Body of pancreas (tissue), 4 donors: ENCODE measurements at regions not wholly inside any gene's neighbourhood (a gene's known extent, or its start where the extent isn't known, plus 50 kb on each side); places are given as distances from the start of the nearest gene placed in this dataset.

Source experiments
- POLR2A ChIP-seq, 3 donors: fragments of 450-650 bp; IDR thresholded peaks; one replicate each; pipeline ENCODE4 v1.6.1; 2016; ENCODE audit warnings: antibody characterized with exemption in 3 of 3, mild to moderate bottlenecking in 2 of 3
- TF ChIP-seq, protein P1 (sequence below), 7 experiments: fragments of 450-650 bp in 4 of 7; fragments of 200-600 bp in 3 of 7; sonication (generic) in 3 of 7; IDR thresholded peaks; one replicate each; pipeline ENCODE4 v1.5.1; 2016 to 2019; ENCODE audit warnings: antibody characterized with exemption in 7 of 7

DNA sequence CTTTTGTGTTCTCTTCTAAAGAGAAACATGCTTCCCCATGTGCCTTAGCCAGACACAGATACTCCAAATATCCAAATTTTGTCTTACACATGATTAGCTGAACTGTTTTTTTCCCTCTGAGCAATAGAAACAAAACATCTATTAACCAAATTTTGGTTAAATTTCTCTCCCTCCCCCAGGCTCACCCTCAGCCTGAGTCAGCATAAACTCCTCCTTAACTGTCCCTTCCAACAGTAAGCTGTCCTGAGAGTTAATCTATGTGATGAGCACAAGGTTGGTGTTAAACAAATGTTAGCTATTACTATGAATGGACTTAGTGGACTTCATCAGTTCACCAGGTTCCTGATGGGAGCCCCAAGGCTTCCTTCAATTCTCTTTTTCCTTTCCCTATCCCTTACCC, 108.5 kb downstream of the RSL24D1 start:
- TF ChIP-seq POLR2A (IDR thresholded peaks at IDR 0.05) = no peak
- TF ChIP-seq, protein P1, sequence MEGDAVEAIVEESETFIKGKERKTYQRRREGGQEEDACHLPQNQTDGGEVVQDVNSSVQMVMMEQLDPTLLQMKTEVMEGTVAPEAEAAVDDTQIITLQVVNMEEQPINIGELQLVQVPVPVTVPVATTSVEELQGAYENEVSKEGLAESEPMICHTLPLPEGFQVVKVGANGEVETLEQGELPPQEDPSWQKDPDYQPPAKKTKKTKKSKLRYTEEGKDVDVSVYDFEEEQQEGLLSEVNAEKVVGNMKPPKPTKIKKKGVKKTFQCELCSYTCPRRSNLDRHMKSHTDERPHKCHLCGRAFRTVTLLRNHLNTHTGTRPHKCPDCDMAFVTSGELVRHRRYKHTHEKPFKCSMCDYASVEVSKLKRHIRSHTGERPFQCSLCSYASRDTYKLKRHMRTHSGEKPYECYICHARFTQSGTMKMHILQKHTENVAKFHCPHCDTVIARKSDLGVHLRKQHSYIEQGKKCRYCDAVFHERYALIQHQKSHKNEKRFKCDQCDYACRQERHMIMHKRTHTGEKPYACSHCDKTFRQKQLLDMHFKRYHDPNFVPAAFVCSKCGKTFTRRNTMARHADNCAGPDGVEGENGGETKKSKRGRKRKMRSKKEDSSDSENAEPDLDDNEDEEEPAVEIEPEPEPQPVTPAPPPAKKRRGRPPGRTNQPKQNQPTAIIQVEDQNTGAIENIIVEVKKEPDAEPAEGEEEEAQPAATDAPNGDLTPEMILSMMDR (IDR thresholded peaks at IDR 0.05) = no peak
